ENCODE measurements at regions not wholly inside any gene's neighbourhood (a gene's known extent, or its start where the extent isn't known, plus 50 kb on each side); places are given as distances from the start of the nearest gene placed in this dataset.

DNA sequence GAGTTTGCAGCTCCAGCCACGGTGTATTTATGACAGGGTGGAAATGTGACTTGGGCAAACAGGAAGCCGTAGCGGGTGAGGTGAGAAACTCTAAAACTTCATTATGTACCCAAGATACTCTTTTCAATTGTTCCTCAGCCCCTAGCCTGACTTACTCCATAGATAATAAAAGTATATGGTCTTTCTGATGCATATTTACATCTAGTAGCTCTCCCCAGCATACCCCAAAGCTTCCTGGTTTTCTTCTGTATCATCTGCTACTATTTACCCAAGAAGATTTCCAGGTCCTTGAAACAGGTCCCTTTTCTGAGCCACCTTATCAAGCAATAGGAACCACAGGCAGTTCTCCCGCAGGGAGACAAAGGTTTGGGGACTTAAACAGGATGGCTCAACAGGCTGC is 201.5 kb upstream of the ESRRG start:
- TF ChIP-seq, protein P1, sequence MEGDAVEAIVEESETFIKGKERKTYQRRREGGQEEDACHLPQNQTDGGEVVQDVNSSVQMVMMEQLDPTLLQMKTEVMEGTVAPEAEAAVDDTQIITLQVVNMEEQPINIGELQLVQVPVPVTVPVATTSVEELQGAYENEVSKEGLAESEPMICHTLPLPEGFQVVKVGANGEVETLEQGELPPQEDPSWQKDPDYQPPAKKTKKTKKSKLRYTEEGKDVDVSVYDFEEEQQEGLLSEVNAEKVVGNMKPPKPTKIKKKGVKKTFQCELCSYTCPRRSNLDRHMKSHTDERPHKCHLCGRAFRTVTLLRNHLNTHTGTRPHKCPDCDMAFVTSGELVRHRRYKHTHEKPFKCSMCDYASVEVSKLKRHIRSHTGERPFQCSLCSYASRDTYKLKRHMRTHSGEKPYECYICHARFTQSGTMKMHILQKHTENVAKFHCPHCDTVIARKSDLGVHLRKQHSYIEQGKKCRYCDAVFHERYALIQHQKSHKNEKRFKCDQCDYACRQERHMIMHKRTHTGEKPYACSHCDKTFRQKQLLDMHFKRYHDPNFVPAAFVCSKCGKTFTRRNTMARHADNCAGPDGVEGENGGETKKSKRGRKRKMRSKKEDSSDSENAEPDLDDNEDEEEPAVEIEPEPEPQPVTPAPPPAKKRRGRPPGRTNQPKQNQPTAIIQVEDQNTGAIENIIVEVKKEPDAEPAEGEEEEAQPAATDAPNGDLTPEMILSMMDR (IDR thresholded peaks at IDR 0.05; ENCODE audit: low read depth, low read length, poor library complexity, severe bottlenecking) = no peak
- no peak for TF ChIP-seq EZH2phosphoT487 (IDR thresholded peaks at IDR 0.05; ENCODE audit: borderline replicate concordance, low read length)

Data from DOHH2 (cell line).